IMR-90 (cell line): ENCODE measurements at regions not wholly inside any gene's neighbourhood (a gene's known extent, or its start where the extent isn't known, plus 50 kb on each side); places are given as distances from the start of the nearest gene placed in this dataset.
"Not testable (repeated sequence)": the region's sequence is repeated elsewhere in the genome, so short reads cannot be mapped to it uniquely, and the experiment has no call there.

Experiments used
- ATAC-seq: fragments of 200-7000 bp; cut with Tn5 transposase; 2 replicates; pipeline ENCODE4 v1.9.1; 2020; ENCODE audit warnings: low read depth, mild to moderate bottlenecking, moderate library complexity
- BruUV-seq: library from RNA; stranded (reverse); fragments of 400-500 nt; replicated peaks from 2 replicates; lab custom pipeline; 2021; lab: Mats Ljungman, UMichigan
- CTCF ChIA-PET: fragments of 300-600 bp; formaldehyde crosslinking; extraction: SDS; loops from one replicate; lab custom pipeline; 2021; ENCODE audit warnings: antibody characterized with exemption; lab: Yijun Ruan, JAX
- POLR2A ChIA-PET: fragments of 300-600 bp; sonication (Branson Sonifier 250); formaldehyde crosslinking; loops from one replicate; lab custom pipeline; 2022; ENCODE audit warnings: antibody characterized with exemption; ENCODE audit not compliant: unreplicated experiment; lab: Charles Lee
- DNase-seq: peaks from one replicate; pipeline ENCODE4 v3.0.0; 2013
- H2AFZ ChIP-seq: replicated peaks from 2 replicates; pipeline ENCODE3; 2013; ENCODE audit warnings: low read length, mild to moderate bottlenecking; ENCODE audit not compliant: poor library complexity
- H2AK5ac ChIP-seq: 2 replicates; pipeline ENCODE4 v1.6.1; 2013; ENCODE audit warnings: low read depth, low read length, inconsistent platforms
- H2AK9ac ChIP-seq: replicated peaks from 2 replicates; pipeline ENCODE3; 2013; ENCODE audit warnings: mild to moderate bottlenecking, low read depth, low read length, moderate library complexity; ENCODE audit not compliant: poor library complexity
- H2BK120ac ChIP-seq: 2 replicates; pipeline ENCODE4 v1.6.1; 2013; ENCODE audit warnings: low read depth, low read length, inconsistent platforms
- H2BK15ac ChIP-seq: 3 replicates; pipeline ENCODE4 v1.6.1; 2013; ENCODE audit warnings: low read depth, low read length, inconsistent platforms
- H2BK20ac ChIP-seq: 2 replicates; pipeline ENCODE4 v1.6.1; 2013; ENCODE audit warnings: low read depth, mild to moderate bottlenecking, inconsistent platforms, low read length, moderate library complexity
- H2BK5ac ChIP-seq: 2 replicates; pipeline ENCODE4 v1.6.1; 2013; ENCODE audit warnings: mild to moderate bottlenecking, low read depth, low read length, inconsistent platforms; ENCODE audit not compliant: poor library complexity, severe bottlenecking
- H3K14ac ChIP-seq: replicated peaks from 2 replicates; pipeline ENCODE4 v1.6.1; 2013; ENCODE audit warnings: low read depth, low read length, inconsistent platforms
- H3K18ac ChIP-seq: 2 replicates; pipeline ENCODE4 v1.6.1; 2013; ENCODE audit warnings: low read depth, low read length, control low read depth
- H3K23ac ChIP-seq: 2 replicates; pipeline ENCODE4 v1.6.1; 2013; ENCODE audit warnings: low read depth, low read length, inconsistent platforms
- H3K27ac ChIP-seq: 2 replicates; pipeline ENCODE4 v1.5.1; 2013; ENCODE audit warnings: mild to moderate bottlenecking, control low read depth, low read length; ENCODE audit not compliant: insufficient read depth
- H3K27me3 ChIP-seq: 2 replicates; pipeline ENCODE4 v1.6.1; 2013; ENCODE audit warnings: low read length; ENCODE audit not compliant: control insufficient read depth, insufficient read depth
- H3K36me3 ChIP-seq: 2 replicates; pipeline ENCODE4 v1.6.1; 2013; ENCODE audit warnings: low read length, mixed read lengths; ENCODE audit not compliant: control insufficient read depth, insufficient read depth
- H3K4ac ChIP-seq: 2 replicates; pipeline ENCODE4 v1.6.1; 2013; ENCODE audit warnings: low read depth, low read length, inconsistent platforms
- H3K4me1 ChIP-seq: 2 replicates; pipeline ENCODE4 v1.6.1; 2013; ENCODE audit warnings: low read length, mixed read lengths; ENCODE audit not compliant: control insufficient read depth, insufficient read depth
- H3K4me2 ChIP-seq: 2 replicates; pipeline ENCODE4 v1.6.1; 2013; ENCODE audit warnings: low read depth, mild to moderate bottlenecking, control low read depth, low read length, moderate library complexity
- H3K4me3 ChIP-seq: 2 replicates; pipeline ENCODE4 v1.5.1; 2013; ENCODE audit warnings: low read depth, mild to moderate bottlenecking, control low read depth, low read length, moderate library complexity; ENCODE audit not compliant: insufficient read depth
- H3K56ac ChIP-seq: 2 replicates; pipeline ENCODE4 v1.6.1; 2013; ENCODE audit warnings: low read length, inconsistent platforms; ENCODE audit not compliant: insufficient read depth; ENCODE audit errors: extremely low read depth
- H3K79me1 ChIP-seq, 2 experiments: 2 replicates each; pipeline ENCODE4 v1.6.1; 2013; ENCODE audit warnings: low read length in 2 of 2, inconsistent platforms in 1 of 2, low read depth in 1 of 2
- H3K9ac ChIP-seq: 2 replicates; pipeline ENCODE4 v1.6.1; 2013; ENCODE audit warnings: low read depth, low read length, control low read depth
- H3K9me1 ChIP-seq: 2 replicates; pipeline ENCODE4 v1.6.1; 2013; ENCODE audit warnings: low read length, inconsistent platforms; ENCODE audit not compliant: insufficient read depth
- H3K9me3 ChIP-seq: 2 replicates; pipeline ENCODE4 v1.6.1; 2013; ENCODE audit warnings: low read length; ENCODE audit not compliant: control insufficient read depth, insufficient read depth
- H4K20me1 ChIP-seq: 2 replicates; pipeline ENCODE4 v1.6.1; 2013; ENCODE audit warnings: low read length, inconsistent platforms; ENCODE audit not compliant: insufficient read depth
- H4K5ac ChIP-seq: 2 replicates; pipeline ENCODE4 v1.6.1; 2013; ENCODE audit warnings: mild to moderate bottlenecking, low read depth, low read length, control low read depth
- H4K8ac ChIP-seq, 2 experiments: 2 replicates each; pipeline ENCODE4 v1.6.1; 2013; ENCODE audit warnings: low read depth in 2 of 2, low read length in 2 of 2, control low read depth in 1 of 2, inconsistent platforms in 1 of 2
- H4K91ac ChIP-seq: 2 replicates; pipeline ENCODE4 v1.6.1; 2013; ENCODE audit warnings: low read depth, low read length, inconsistent platforms; ENCODE audit not compliant: insufficient read depth
- FOS ChIP-seq: fragments of 150-350 bp; IDR thresholded peaks from 2 replicates; pipeline ENCODE4 v1.6.1; 2016; ENCODE audit warnings: low read depth, low read length
- MAFK ChIP-seq: IDR thresholded peaks from 2 replicates; pipeline ENCODE4 v1.6.1; 2012; ENCODE audit warnings: low read depth, low read length, improper control_type of control experiment
- MXI1 ChIP-seq: IDR thresholded peaks from 2 replicates; pipeline ENCODE4 v1.6.1; 2012; ENCODE audit warnings: low read depth, mild to moderate bottlenecking, low read length, moderate library complexity, borderline replicate concordance
- RAD21 ChIP-seq: IDR thresholded peaks from 2 replicates; pipeline ENCODE4 v1.6.1; 2012; ENCODE audit warnings: low read length, improper control_type of control experiment
- WGBS, 2 experiments: methylation state at CpG; one replicate each; pipeline versions ENCODE4 v1.1.5 to v1.1.7; 2013; ENCODE audit warnings: missing lambda C conversion rate in 2 of 2; ENCODE audit not compliant: insufficient read length in 1 of 2; ENCODE audit errors: extremely low coverage in 2 of 2; 5-methylcytosine and 5-hydroxymethylcytosine counted together
- dilution Hi-C: fragments of 300-500 bp; cut with HindIII; formaldehyde crosslinking; loops from one replicate; pipeline ENCODE4 v1.14.3; 2018; ENCODE audit warnings: low sequenced_read_pairs; ENCODE audit not compliant: unreplicated experiment
- in situ Hi-C: fragments of 300-500 bp; cut with MboI; formaldehyde crosslinking; loops from 3 replicates; pipeline ENCODE4 v1.14.3; 2019; ENCODE audit warnings: low sequenced_read_pairs, inconsistent platforms, mixed read lengths
- intact Hi-C: fragments of 100-400 bp; cut with micrococcal nuclease; formaldehyde crosslinking; loops from 2 replicates; pipeline ENCODE4 v1.10.0; 2022

DNA sequence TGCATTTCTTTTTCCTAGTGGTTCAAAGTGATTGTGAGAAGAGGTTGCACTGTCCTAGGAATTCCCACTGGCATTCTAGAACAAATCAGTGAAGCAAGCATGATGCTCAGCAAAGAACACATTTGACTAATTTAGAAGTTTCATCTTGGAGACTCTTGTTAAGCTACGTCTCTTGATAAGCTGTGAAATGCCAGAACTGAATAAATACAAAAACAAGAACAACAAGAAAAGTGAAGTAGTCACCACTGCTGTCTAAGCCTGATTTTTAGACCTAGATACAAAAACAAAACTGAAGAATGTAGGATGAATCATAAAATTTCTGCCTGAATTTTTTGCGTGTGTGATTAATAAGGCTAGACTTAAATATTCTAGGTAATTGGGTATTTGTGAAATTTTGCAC lies 1162.4 kb downstream of the TUSC7 start:
- H3K27me3 ChIP-seq, result no peaks in the 10 kb centered on the region
- H2BK20ac ChIP-seq, result no peak overlapping the region
- peaks cover 2% of the 10 kb centered on the region for H3K4me1 ChIP-seq
- H3K18ac ChIP-seq, result no peak overlapping the region
- no peak overlapping the region for H2BK120ac ChIP-seq
- intact Hi-C loops (no loop called here), dilution Hi-C loops (no loop called here), in situ Hi-C loops (no loop called here)
- no peaks in the 10 kb centered on the region for H4K20me1 ChIP-seq
- ChIA-PET POLR2A (no interaction called here), CTCF (interaction anchor here (0.6 kb wide), 1 partner anchor 105 kb away, joined by 3 read pairs; no protein-coding TSS in a partner anchor)
- no peak overlapping the region for H3K4ac ChIP-seq
- no peak overlapping the region for H2AK5ac ChIP-seq
- H2BK5ac ChIP-seq, result no peak overlapping the region
- H4K91ac ChIP-seq, result no peak overlapping the region
- H3K23ac ChIP-seq, result no peak overlapping the region
- peak; percentile 30 for DNase-seq
- no TSS peak for BruUV-seq
- H3K36me3 ChIP-seq, result no peaks in the 10 kb centered on the region
- H3K56ac ChIP-seq, result no peak overlapping the region
- no peak overlapping the region for H3K4me3 ChIP-seq
- H3K9me3 ChIP-seq, result no peaks in the 10 kb centered on the region
- no peak overlapping the region; the same call in 1 of the 2 replicates for H3K4me2 ChIP-seq
- no peak overlapping the region for H4K8ac ChIP-seq
- no peak overlapping the region for H2AFZ ChIP-seq
- H3K9ac ChIP-seq, result no peak overlapping the region
- H4K5ac ChIP-seq, result no peak overlapping the region
- H2BK15ac ChIP-seq, result no peak overlapping the region
- H3K79me1 ChIP-seq, result peaks cover 0 to 5% of the 10 kb centered on the region in 2 experiments; a peak in 1 of 4 replicates
- no peak overlapping the region for H2AK9ac ChIP-seq
- no peak overlapping the region for H3K14ac ChIP-seq
- no peaks in the 10 kb centered on the region for H3K9me1 ChIP-seq
- WGBS, 2 experiments, result no CpG with 5 or more reads among the region's 2 CpGs
- TF ChIP-seq MXI1, result no peak
- TF ChIP-seq RAD21, result no peak
- TF ChIP-seq MAFK, result no peak
- no peak for TF ChIP-seq FOS
- ATAC-seq, result no peak; the same call in 1 of the 2 replicates
- H3K27ac ChIP-seq, result no peak overlapping the region

DNA sequence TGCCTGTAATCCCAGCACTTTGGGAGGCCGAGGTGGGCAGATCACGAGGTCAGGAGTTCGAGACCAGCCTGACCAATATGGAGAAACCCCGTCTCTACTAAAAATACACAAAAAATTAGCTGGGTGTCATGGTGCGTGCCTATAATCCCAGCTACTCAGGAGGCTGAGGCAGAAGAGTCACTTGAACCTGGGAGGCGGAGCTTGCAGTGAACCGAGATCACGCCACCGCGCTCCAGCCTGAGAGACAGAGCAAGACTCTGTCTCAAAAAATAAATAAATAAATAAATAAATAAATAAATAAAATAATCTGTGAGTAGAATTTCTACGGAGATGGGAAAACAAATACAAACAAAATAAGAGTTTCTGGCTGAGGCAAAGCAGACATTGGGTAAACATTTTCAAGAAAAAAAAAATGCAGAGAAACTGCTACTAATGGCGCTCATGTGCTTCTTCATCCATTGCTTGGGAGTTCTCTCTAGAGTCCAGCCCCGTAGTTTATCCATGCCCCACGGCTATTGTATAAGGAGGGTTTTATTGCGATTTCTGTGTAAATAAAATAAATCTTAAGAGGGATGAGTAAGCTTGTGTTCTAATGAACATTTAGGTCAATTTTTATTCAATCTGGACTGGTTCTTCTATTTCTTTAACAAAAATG lies 1161.9 kb downstream of the IGSF11 start:
- H3K79me1 ChIP-seq, POLR2A ChIA-PET, H4K91ac ChIP-seq, H3K23ac ChIP-seq, H2BK15ac ChIP-seq, H3K4me1 ChIP-seq, H3K9me3 ChIP-seq, H3K9ac ChIP-seq, H3K14ac ChIP-seq, H2AK9ac ChIP-seq, H2AK5ac ChIP-seq, H2BK120ac ChIP-seq, H3K4ac ChIP-seq, H4K20me1 ChIP-seq, H3K18ac ChIP-seq, in situ Hi-C loops, H3K4me3 ChIP-seq, H4K5ac ChIP-seq, DNase-seq, BruUV-seq, H3K27me3 ChIP-seq, intact Hi-C loops, H2BK5ac ChIP-seq, H3K9me1 ChIP-seq, H2AFZ ChIP-seq, H2BK20ac ChIP-seq, ATAC-seq, H3K36me3 ChIP-seq, H3K4me2 ChIP-seq, H4K8ac ChIP-seq, H3K27ac ChIP-seq, H3K56ac ChIP-seq, dilution Hi-C loops: not testable (repeated sequence)
- no CpG with 5 or more reads among the region's 15 CpGs for WGBS, 2 experiments
- CTCF ChIA-PET, result interaction anchor here (0.6 to 0.7 kb wide), 2 partner anchors 105 to 703 kb away, joined by 3 to 4 read pairs; no protein-coding TSS in a partner anchor
